ENCODE measurements at regions not wholly inside any gene's neighbourhood (a gene's known extent, or its start where the extent isn't known, plus 50 kb on each side); places are given as distances from the start of the nearest gene placed in this dataset.
A peak's percentile ranks its signal among the peaks of the same experiment; 100 is the strongest.
"Not testable (repeated sequence)": the region's sequence is repeated elsewhere in the genome, so short reads cannot be mapped to it uniquely, and the experiment has no call there.

DNA sequence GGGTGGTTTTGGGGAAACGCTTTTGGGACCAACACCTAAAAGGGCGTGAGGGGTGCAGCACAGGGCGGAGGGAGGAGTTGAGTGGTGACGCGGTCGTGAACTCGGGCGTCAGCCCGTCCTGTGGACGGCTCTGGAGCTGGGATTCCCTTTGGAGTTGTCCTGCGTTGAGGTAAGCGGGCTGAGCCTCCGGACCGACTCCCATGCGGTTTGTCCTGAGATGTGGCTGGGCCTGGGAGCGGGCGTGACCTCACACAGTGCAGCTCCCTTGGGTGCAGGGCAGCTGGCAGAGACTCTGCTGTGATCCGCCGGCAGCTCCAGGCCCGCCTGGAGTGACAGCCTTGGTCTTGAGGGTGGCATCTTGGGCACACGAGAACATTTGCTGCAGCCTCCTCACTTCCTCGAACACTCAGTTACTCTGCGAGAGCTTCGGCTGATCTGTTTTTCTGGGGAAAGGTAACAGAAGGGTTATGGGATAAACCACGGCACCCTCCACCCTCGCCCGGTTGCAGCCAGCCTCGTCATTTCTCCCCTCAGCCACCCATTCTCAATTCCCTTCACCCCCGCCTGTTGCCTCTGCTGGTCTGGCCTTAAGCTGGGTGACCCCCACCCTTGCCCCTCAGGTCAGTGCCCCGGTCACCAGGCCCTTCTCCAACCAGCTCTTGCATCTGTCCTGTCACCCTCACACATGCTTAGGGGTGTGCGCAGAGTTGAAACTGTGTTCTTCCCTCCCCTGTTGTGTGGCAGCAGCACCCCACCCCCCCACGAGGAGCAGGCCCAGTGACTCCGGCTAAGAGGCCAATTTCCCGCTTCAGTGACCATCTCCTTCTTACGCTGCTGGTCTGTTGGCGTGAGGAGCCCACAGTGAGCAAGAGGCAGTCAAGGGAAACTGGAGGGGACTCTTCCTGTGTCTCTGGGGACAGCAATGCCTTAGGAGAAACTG is 94.2 kb upstream of the COL5A1 start:
- DNase-seq: peak; percentile 40

DNA sequence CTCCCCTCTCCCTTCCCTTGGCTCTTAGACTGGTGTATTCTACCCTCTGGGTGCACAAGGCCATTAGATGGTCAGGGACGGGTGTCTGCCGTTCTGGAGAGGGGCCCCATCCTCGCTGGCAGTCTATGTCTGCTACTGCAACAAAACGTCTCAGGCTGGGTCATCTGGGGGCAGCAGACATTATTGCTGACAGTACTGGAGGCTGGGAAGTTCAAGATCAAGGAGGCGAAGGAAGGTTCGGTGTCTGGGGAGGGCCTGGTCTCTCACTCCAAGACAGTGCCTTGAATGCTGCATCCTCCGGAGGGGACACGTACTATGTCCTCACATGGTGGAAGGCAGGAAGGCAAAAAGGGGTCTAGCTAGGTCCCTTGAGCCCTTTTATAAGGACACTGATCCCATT is 93.4 kb upstream of the COL5A1 start:
- DNase-seq: peak; percentile 27

DNA sequence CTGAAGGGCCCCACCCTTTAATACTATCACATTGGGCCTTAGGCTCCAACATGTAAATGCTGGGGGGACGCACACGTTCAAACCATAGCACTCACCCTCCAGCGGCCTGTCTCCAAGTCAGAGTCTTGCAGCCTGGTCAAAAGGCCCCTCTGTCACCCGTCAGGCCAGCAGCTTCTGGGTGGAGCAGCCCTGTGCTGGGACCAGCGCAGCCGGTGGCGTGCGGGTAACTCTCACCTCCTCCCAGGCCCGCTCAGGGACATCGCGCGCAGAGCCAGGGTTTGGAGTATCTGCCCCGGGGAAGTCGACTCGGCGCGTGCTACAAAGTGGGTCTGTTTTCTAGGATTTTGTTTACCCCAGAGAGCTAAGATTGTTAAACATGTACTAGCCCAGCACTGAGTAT is 93.0 kb upstream of the COL5A1 start:
- DNase-seq: no peak

DNA sequence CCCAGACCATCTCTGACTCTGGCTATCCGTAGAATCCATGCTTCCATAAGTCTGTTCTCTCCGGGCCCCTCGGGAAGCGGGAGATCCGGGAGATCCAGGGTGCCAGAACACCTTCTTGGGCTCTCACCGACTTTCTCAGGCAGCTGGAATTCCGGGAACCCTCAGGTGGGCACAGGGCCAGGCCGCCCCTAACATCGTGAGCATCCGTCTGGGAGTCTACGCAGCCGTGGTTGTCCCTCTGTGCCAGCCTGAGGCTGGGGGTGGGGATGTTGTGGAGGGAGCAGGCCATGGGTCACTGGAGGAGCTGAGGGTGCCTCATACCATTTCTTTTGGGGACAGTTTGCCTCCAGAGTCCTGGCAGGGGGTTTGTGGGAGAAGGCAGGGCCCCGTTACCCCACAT is 92.3 kb upstream of the COL5A1 start:
- DNase-seq: peak; percentile 26

DNA sequence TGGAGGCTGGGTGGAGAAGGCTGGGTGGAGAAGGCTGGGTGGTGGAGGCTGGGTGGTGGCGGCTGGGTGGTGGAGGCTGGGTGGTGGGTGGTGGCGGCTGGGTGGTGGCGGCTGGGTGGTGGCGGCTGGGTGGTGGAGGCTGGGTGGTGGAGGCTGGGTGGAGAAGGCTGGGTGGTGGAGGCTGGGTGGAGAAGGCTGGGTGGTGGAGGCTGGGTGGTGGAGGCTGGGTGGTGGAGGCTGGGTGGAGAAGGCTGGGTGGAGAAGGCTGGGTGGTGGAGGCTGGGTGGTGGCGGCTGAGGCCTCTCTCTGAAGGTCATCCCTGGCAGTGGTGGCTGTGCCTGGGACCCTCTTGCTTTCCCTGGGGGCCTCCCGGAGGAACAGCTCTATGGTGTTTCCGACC is 91.5 kb upstream of the COL5A1 start:
- DNase-seq: not testable (repeated sequence)

DNA sequence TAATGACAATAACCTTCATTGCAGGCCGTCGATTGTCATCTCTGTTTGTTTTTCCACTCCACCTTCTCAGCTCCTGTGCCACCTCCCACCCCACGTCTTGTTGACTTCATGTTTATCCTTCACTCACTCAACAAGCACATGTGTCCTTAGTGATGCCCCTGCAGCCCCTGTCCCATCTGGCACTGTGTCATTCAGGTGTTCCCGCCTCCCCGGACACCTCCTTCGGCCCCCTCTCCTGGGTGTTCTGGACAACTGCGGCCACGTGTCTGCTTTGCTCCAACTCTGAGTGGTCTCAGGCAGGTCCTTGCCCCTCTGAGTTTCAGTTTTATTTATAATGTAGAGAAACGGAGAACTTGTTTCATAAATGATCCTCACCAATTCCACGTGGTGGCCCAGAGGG is 91.0 kb upstream of the COL5A1 start:
- peak; percentile 30 for DNase-seq

DNA sequence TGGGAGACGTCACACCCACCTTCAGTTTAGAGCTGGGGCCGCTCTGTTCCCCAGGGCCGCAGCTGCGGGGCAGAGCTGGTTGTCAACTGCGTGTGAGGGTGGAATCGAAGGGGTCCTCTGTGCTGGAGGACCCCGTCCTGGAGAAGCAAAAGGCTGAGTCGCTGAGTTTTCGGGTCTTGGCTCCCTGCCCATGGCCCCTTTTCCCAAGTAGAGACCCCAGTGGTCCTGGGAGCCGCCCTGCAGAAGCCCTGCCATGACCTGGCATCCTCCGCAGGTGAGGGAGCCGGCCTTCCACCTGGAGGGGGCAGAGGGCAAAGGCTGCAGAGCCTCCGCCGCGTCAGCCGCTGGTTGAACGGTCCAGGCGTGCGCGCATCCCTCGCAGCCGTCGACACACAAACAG is 90.4 kb upstream of the COL5A1 start:
- peak; percentile 32 for DNase-seq

DNA sequence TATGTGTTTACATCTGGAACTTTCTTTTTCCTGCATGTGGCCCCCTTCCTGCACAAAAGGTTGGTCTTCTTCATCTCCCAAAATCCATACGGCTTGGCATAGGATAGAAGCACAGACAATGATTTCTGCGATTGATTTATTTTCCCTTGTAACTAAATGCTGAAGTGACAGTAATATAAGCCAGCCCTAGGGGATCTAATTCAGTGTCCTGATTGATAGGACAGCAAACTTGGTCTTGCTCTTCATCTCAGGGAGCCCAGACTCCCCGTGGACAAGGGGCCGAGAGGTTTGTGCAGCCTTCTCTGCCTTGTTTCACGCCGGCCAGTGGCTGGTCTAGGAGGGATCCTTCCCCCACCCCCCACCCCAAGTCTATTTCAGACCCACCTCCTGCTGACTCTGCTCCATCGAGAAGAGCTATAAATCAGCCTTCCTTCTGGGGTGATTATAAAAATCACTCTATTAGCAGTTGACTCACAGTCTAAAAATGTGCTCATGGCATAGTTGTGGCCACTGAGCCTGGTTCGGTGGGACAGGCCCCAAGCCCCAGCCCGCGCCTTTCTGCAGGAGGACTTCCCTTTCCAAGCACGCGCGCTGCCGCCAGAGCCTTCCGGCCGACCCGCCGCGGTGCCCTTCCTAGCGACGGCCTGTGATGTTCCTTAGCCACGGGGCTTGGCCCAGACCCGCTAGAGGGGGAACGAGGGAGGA is 89.8 kb upstream of the COL5A1 start:
- DNase-seq: peak; percentile 89

DNA sequence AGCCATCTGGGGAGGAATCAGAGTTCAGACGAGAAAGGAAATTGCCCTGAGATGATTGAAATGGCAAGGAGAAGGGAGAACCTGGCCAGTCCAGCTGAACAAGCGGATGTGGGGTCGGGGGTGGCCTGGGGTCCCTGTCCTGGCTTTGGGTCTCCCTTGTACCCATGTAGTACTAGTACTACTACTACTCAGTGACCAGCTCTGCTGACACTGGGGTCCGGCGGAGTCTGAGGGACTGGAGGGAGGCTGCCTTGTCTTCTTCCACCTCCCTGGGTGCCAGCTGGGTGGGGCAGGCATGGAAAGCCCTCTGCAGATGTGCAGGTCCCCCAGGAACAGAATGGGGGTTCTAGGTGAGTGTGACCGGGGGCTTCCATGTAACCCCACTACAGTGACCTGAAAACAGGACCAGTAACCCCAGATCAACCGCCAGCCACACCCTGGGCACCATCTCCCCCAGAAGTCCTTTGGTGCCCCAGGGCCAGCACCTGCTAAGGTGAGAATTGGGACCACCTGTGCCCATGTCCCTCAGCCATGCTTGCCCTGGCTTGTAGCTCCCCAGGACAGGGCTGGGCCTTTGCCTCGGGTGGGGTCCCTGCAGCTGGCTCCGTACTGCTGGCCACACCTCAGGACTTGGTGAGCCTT is 89.1 kb upstream of the COL5A1 start:
- no peak for DNase-seq

DNA sequence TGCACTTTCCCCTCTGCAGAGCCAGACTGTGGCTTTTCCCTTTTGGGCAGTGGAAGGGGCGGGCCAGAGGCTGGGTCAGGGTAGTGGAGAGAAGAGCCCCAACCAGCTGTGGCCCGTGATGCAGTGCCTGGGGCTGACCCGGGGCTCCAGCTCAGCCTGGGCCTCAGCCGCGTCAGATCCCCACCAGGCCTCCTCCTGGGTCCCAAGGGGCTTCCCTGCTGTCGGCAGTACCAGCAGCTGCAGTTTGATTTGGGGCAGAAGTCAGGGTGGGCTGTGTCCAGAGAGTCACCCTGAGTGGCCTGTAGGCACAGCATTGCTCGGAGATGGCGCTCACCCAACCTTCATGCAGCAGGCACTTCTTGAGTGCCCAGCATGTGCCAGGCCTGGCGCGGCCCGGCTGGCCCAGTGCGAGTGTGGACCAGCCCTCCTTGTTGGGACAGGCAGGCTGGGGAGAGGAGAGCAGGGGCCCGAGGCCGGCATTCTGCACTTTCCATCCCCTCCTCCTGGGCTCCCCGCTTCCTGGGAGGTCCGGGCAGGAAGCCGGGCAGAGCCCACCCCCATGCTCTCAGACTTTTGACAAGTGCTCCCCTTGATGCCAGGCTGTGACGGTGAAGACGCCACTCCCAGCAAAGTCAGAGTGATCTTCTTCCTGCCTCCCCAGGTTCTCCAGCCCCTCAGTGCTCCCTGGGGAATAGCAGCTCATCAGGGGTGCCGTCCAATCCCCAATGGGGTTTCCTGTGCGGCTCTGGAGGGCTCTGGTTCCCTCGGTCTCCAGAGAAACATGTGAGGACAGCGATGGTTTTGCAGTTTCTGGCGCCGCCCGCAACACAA is 88.3 kb upstream of the COL5A1 start:
- DNase-seq: peak; percentile 50

DNA sequence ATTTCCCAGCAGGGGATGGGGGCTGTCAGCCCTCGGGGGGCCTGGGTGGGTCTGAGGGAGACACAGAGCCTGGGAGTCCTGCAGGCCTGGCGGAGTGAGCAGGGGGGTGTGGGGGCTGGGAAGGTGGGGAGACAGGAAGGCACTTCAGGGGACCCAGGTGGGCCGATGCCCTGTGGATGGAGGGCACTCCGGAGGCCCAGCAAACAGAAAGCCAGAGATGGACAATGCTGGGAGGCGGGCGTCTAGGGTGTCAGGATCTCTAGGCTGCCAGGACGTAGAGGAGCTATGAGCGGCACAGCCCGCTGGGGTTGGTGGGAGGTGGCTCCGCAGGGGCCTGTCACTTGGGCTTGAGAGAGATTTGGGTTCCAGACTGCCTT is 87.6 kb upstream of the COL5A1 start:
- DNase-seq: no peak

DNA sequence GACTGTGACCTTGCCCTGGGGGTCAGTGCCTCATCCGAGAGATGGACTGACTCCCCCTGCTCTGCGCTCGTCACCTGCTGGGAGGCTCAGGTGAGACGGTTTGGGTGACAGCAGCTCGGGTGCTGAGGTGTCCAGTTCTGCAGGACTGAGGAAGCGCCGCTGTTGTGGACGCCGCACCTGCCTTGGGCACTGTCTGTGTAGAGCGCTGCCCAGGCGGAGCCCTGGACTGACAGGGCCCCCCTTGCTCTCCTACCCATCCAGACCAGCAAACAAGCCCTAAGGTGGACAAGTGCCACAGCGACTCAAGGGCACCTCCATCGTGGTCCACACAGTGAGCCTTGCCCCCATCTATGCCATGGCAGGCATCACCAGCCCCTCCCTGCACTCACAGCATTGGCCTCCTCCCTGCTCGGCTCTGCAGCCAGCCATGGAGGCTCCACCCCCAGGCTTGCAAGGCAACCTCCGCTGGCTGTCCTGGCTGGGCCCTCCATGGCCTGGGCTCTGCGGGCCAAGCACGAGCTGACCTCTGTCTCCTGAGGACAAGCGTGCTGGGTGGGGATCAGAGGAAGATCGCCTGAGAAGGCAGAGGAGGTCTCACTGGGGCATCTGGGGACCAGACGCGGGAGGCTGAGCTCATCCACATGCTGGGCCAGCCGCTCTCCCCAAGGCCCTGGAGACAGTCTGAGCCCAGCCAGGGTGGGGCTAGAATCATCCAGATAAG is 87.1 kb upstream of the COL5A1 start:
- DNase-seq: no peak

DNA sequence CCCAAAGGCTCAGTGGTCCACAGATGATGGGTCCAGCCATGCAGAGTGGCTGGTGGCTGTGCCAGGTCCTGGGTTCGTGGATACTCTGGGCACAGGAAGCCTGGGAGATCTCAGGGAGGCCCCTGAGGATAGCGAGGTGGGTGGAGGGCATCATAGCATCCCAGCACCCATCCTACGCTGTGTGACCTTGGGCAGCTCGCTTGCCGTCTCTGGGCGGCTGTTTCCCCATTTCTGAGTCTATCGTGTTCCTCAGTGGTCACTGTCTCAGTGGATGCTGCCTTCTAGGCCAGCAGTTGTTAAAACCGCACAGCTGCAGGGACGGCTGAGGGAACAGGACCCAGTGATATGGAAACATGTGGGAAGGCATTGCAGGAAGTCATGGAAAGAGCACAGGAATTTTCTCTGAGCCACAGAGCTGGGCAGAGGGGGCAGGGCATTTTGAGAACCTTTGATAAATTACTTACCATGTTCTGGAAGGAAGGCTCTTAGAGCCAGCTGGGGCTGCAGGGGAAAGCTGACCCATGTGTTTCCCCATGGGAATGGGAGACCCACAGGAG is 86.4 kb upstream of the COL5A1 start:
- no peak for DNase-seq

DNA sequence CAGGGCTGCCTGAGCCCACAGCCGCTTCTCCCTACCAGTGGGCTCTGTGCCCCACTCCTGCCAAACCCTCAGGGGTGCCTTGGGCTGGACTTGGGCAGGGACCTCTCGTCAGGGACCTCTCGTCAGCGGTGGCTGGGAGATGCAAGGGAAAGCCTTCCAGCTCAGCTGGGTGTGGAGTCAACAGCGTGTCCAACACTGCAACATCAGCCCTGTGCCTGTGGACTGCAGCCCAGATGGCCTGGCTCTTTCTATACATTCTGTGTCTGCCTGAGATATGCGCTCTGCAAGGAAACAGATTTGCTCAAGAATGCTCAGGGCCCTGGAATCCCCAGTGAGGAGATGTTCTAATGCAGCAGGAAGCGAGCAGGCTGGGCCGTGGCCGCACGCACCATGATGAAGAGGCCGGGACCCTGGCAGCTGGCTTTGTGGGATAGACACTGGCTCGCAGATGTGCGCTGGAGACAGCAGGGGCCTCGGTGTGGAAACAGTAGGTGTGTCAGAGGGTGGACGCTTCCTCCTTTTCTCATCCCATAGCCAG is 85.0 kb upstream of the COL5A1 start:
- peak; percentile 91 for DNase-seq

DNA sequence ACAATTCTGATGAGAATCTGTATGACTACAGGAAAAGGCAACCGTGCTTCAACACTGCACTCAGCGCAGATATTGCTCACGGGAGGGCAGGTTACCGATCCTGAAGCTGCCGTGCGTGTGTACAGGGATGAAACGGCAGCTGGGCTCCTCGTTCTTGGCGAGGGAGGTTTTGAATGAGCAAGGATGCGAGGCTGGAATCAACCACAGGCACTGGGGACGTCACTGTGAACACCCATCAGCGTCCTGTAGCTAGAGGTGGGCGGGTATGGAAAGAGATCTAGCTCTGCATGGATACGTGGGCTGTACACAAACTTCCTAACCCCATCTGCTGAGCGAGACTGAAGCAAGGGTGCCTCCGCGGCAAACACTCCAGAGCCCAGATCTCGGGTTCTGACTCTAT is 84.3 kb upstream of the COL5A1 start:
- no peak for DNase-seq

DNA sequence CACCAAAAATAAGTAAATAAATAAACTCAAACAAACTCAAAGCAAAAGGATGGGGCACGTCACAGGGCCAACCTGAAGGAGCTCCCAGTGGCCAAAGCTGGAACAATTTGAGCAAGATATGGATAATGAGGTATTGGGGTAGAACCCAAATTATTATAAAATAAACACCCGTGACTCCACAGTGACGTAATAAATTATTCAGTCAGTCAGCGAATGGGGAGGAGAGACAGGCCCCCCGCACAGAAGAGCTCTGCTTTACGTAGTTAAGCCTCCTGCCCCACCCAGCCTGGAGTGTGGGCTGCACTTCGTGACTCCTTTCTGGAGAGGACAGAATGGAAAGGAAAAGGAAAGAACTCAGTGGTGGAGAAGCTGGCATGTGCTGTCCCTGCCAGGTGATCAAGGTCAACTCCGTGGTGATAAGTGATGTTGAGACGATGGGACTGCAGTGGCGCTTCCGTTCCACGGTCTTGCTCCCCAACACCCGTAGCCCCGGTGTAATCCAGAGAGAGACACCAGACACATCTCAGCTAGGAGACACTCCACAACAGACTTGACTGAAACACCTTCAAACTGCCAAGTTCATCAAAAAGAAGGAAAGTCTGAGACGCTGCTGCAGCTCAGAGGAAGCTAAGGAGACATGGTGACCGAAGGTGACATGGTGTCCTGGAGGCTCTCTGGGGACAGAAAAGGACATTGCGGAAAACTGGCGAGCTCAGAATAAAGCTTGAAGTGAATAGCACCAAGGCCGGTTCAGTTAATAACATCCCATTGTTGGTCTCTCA is 83.3 kb upstream of the COL5A1 start:
- DNase-seq: no peak

DNA sequence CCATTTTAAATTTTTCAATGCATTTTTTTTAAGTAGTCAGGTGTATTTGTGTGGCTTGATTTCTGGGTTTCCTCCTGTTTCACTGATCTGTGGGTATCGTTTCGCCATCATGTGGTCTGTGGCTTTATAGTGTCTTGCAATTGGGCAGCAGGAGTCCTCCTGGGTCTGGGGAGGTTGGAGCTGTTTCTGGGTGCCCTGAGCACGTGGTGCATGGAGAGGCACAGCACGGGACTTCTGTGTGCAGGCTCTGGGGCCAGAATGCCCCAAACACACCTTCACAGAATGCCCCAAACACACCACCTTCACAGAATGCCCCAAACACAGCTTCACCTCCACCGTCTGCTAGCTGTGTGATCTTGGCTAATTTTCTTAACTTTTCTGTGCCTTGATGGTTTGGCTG is 82.6 kb upstream of the COL5A1 start:
- peak; percentile 41 for DNase-seq

DNA sequence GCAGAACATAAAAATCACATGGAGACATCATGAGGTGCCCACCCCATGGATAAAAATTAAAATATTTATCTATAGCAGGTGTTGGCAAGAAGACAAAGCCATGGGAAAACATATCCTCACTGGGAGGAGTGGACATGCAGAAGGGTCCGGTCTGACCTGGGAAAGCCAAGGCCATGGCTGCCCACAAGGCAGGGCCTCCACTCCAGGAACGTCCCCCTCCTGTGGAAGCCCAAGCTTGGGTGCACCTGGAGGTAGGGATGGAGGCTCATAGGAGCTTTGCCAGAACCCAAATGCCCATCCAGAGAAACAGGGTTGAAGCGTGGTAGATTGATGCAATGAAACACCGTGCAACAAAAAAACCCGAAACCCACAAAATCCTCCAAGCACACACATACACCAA is 81.4 kb upstream of the COL5A1 start:
- no peak for DNase-seq

DNA sequence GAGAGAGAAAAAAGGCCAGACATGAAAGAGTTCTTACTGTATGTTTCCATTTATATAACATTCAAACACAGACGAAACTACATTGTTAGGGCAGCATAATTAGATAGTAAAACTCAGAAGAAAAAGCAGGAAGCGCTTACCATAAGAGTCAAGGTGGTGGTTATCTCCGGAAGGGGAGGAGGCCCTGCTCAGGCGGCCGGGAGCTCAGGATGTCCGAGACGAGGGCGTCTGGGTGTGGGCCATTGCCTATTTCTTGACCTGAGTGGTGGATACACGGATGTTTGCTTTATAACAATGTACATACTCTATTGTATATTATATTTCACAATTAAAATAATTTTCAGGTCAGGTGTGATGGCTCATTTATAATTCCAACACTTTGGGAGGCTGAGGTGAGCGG is 80.9 kb upstream of the COL5A1 start:
- no peak for DNase-seq

DNA sequence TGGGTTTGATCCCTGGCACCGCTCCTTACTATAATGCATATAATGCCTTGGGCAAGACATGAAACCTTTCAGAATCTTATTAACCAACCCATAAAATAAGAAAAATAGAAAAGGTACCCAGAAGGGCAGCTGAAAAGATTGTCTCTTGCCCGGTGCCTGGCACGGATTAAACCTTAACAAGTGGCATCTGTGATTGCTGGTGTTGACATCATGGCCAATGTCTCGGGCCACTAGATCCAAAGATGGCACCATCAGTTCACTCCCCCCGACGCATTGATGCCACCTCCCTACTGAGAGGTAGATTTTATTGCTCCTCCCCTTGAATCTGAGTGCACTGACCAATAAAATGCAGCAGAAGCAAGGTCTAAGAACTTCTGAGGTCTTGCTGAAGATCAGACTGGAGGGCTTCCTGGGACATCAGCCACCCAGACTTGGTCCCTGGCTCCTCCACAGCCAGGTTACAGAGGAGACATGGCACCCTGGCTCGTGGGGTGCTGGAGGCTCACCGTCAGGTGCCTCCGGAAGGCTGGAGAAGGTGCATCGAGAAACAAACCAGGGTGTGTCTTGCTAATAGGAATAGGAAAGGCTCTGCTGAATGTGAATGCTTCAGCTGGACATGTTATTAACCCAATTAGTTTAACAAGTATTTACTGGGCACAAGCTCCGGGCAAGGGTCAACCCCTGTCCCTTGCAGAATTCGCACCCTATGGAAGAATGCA is 80.0 kb upstream of the COL5A1 start:
- DNase-seq: no peak
